GM18907 (cell line): ENCODE measurements at regions not wholly inside any gene's neighbourhood (a gene's known extent, or its start where the extent isn't known, plus 50 kb on each side); places are given as distances from the start of the nearest gene placed in this dataset.

Source experiments
- ATAC-seq: cut with Tn5 transposase; IDR thresholded peaks from one replicate; pipeline ENCODE4 v1.9.1; 2021; ENCODE audit warnings: mild to moderate bottlenecking, moderate library complexity; ENCODE audit not compliant: unreplicated experiment

GRCh38 chr6:67328269-67328668 lies 1306.8 kb upstream of the ADGRB3 start:
- ATAC-seq: no peak

DNA sequence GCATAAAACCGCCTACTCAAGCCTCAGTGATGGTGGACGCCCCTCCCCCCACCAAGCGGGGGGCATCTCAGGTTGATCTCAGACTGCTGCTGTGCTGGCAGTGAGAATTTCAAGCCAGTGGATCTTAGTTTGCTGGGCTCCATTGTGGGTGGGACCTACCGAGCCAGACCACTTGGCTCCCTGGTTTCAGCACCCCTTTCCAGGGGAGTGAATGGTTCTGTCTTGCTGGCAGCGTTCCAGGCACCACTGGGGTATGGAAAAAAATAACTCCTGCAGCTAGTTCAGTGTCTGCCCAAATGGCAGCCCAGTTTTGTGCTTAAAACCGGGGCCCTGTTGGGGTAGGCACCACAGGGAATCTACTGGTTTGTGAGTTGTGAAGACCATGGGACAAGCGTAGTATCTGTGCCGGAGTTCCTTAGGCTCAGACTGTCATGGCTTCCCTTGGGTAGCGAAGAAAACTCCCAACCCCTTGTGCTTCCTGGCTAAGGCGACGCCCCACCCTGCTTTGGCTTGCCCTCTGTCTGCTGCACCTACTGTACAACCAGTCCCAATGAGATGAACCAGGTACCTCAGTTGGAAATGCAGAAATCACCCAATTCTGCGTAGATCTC lies 1334.5 kb upstream of the ADGRB3 start:
- ATAC-seq: no peak

GRCh38 chr6:67292169-67292568 lies 1342.9 kb upstream of the ADGRB3 start:
- no peak for ATAC-seq

- no peak for ATAC-seq
These were observed 1347.5 kb upstream of the ADGRB3 start for GRCh38 chr6:67287566-67287965.

DNA sequence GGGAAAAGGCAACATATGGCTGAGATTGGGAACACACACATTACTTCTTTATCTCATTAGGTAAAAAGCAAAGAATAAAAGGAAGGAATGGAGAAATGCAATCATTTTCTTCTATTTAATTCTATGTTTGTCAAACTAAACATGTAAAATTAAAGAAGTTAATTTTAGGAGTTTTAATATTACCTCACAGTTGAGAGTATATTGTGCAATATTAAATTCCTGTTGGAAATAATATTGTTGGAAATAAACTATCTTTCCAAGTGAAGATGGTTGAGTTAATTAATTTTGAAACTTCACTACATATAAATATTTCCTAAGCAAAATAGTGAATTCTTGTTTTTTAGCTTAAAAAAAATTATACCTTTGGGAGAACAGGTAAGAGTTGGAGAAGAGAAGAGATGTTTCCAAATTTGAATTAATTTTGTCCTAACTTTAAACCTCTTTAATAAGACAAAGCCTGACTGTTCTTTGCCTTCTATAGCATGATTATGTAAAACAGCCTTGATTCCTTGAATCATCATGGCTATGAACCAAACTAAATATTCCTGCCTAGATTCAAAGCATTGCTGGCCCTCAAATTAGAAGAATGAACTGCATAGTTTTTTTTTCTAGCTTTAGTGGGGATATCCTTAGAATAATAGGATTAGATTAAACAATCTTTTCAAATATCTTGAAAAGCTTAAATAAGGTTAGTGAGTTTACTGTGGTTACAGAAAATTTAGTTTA lies 1349.1 kb upstream of the ADGRB3 start:
- no peak for ATAC-seq

DNA sequence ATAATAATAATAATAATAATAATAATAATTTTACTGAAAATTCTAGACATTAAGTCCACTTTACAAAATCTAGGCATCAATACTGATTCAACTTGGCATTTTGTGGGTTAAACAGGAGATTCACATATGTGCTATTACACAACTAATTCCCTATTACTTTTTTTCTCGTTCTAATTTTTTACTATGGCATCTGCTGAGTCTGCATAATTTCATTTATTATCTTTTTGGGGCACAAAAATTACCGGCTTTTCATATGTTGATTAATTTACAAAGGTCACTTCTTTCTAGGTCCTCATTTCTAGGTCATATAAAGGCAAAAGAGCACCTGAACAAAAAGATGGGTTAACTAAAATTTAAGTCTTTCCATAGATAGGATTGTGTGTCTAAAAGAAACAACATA lies 1357.8 kb upstream of the ADGRB3 start:
- ATAC-seq: no peak

- no peak for ATAC-seq
These were observed 1368.8 kb upstream of the ADGRB3 start for GRCh38 chr6:67265996-67266921.

- no peak for ATAC-seq
These were observed 1382.4 kb upstream of the ADGRB3 start for GRCh38 chr6:67252663-67253062.

DNA sequence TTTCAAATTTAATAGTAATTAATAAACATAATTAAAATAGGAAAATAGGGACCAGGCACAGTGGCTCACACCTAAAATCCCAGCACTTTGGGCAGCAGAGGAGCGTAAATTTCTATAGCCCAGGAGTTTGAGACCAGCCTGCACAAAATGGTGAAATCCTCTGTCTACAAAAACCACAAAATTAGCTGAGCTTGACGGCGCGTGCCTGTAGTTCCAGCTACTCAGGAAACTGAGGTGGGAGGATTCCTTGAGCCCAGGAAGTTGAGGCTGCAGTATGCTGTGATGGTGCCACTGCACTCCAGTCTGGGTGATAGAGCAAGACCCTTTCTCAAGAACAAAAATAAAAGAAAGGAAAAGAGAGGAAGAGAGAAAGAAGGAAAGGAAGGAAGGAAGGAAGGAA lies 1387.0 kb upstream of the ADGRB3 start:
- no peak for ATAC-seq

DNA sequence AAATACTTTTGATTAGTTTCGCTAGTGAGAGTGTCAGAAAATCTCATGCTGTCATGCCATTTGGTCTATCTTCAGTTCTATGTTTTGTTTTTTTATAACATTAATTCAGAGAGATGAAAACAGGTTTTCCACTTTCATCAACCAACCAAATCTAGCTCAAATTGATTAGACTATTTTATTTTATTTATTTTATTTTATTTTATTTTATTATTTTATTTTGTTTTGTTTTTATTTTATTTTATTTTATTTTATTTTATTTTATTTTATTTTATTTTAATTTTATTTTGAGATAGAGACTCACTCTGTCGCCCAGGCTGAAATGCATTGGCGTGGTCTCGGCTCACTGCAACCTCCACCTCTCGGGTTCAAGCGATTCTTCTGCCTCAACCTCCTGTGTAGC lies 1391.0 kb upstream of the ADGRB3 start:
- ATAC-seq: no peak

- no peak for ATAC-seq
These were observed 1397.8 kb upstream of the ADGRB3 start for GRCh38 chr6:67237277-67237676.

GRCh38 chr6:67231092-67231491 lies 1404.0 kb upstream of the ADGRB3 start:
- ATAC-seq: no peak

- no peak for ATAC-seq
These were observed 1410.1 kb upstream of the ADGRB3 start for GRCh38 chr6:67224989-67225388.

GRCh38 chr6:67221226-67221625 lies 1413.9 kb upstream of the ADGRB3 start:
- no peak for ATAC-seq

- ATAC-seq: no peak
These were observed 1415.7 kb upstream of the ADGRB3 start for GRCh38 chr6:67219346-67219745.

GRCh38 chr6:67212584-67212983 lies 1422.5 kb upstream of the ADGRB3 start:
- no peak for ATAC-seq

DNA sequence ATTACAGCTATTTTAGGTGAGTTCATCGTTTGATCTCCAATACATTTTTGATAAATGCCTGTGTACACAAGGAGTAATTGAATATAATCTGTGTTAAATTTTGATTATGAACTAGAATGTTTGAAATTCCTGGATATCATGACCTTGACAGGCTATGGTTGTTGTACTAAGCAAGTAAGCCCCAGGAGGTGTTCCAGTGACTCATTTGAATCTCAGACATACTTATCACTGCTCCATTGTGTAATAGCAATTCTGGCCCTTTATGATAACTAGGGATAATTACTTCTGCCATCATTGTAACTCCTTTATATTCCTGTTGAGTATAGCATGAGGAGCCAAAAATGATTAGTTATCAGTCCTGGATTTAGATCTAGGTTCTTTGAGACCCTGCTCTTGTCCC lies 1424.6 kb upstream of the ADGRB3 start:
- no peak for ATAC-seq

- no peak for ATAC-seq
These were observed 1433.5 kb upstream of the ADGRB3 start for GRCh38 chr6:67201563-67201962.

DNA sequence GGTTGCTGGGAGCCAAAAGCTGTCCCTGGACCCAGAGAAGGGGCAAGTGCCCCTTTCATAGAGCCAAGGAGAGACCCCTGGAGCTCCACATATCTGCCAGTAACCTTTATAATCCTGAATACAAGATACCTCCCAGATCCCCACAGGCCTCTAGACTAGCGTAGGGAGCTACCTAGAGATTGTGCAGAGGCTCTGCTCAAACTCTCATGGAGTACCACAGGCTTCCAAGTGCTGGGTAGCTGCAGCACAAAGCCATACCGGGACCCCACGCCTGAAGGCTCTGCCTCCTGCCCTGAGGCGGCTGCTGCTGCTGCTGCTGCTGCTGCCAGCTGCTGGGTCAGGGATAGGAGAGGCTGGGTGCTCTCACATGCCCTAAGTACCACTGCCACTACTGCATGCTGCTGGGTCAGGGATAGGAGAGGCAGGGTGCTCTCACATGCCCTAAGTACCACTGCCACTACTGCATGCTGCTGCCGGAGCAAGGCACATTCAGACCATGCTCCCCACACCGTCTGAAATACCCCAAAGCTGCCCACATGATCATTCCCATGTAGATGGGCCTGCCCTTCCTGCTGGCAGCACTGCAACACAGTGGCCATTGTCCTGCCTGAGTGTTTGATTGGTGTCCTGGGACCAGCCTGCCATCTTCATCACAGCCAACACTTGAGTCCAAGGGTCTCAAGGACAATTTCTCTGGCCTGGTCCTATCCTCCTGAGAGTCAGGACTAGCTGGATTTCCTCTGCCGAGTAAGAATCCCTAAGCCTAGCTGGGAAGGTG lies 1434.3 kb upstream of the ADGRB3 start:
- ATAC-seq: no peak

DNA sequence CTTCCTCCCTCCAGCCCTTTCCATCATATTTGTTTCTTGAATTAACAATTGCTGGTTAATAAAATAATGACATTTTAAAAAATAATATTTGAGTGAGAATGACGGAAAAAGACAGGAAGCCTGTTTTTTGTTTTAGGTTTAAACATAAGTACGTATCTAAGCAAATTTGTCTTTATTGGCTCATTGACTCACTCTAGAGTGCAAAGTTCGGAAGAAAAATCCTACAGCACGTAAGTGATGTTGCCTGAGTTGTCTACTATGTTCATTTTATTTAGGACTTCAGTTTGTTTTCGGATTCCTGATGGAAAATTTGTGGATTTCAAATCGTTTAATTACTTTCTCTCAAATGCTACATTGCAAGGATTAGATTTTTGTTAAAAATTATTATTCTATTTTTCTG lies 1435.7 kb upstream of the ADGRB3 start:
- ATAC-seq: no peak

GRCh38 chr6:67190733-67191132 lies 1444.3 kb upstream of the ADGRB3 start:
- no peak for ATAC-seq
